Right lobe of liver (tissue), 6 donors: ENCODE measurements at regions not wholly inside any gene's neighbourhood (a gene's known extent, or its start where the extent isn't known, plus 50 kb on each side); places are given as distances from the start of the nearest gene placed in this dataset.
"Not testable (repeated sequence)": the region's sequence is repeated elsewhere in the genome, so short reads cannot be mapped to it uniquely, and the experiment has no call there.

Experiments used
- ATAC-seq, 4 donors: fragments of 200-7000 bp; cut with Tn5 transposase; one replicate each; pipeline ENCODE4 v1.9.1; 2020; ENCODE audit warnings: mild to moderate bottlenecking in 4 of 4, moderate library complexity in 4 of 4
- DNase-seq, 3 donors: peaks; one replicate each; pipeline ENCODE4 v3.0.0-alpha.2; 2020
- H3K27ac ChIP-seq, 3 donors: fragments of 200-600 bp; one replicate each; pipeline ENCODE4 v1.8.0; 2022
- H3K27me3 ChIP-seq, 2 donors: fragments of 200-600 bp; one replicate each; pipeline ENCODE4 v1.8.0; 2022
- H3K36me3 ChIP-seq, 4 donors: fragments of 200-600 bp; sonication (generic) in 1 of 4; one replicate each; pipeline versions ENCODE4 v1.5.1 to v1.8.0; 2017 to 2022; ENCODE audit warnings: control low read depth in 1 of 4
- H3K4me1 ChIP-seq, 4 donors: fragments of 200-600 bp; sonication (generic) in 1 of 4; one replicate each; pipeline versions ENCODE4 v1.5.1 to v1.8.0; 2017 to 2022; ENCODE audit warnings: control low read depth in 1 of 4
- H3K4me3 ChIP-seq, 3 donors: fragments of 200-600 bp; one replicate each; pipeline ENCODE4 v1.8.0; 2022
- H3K9me3 ChIP-seq, 4 donors: fragments of 200-600 bp; sonication (generic) in 1 of 4; one replicate each; pipeline versions ENCODE4 v1.5.1 to v1.8.0; 2017 to 2022; ENCODE audit warnings: control low read depth in 1 of 4
- CTCF ChIP-seq, 4 donors: fragments of 200-600 bp in 3 of 4; fragments of 450-650 bp in 1 of 4; IDR thresholded peaks; one replicate each; pipeline versions ENCODE4 v1.5.1 to v1.8.0; 2016 to 2022; ENCODE audit warnings: antibody characterized with exemption in 4 of 4, mild to moderate bottlenecking in 2 of 4
- POLR2A ChIP-seq: fragments of 450-650 bp; IDR thresholded peaks from one replicate; pipeline ENCODE4 v1.6.1; 2017; ENCODE audit warnings: antibody characterized with exemption, mild to moderate bottlenecking
- WGBS: methylation state at CpG from one replicate; pipeline ENCODE4 v1.1.6; 2018; ENCODE audit warnings: low coverage, low lambda C conversion rate; ENCODE audit not compliant: insufficient coverage; ENCODE audit errors: missing lambda C conversion rate; 5-methylcytosine and 5-hydroxymethylcytosine counted together
- intact Hi-C, 2 donors: fragments of 100-400 bp; cut with DNase I; formaldehyde crosslinking; loops; one replicate each; pipeline versions ENCODE4 v1.11.2 to v1.14.1; 2022
- donor health status: DM: no; HTN: yes; CAD: no.
- donor health status: DM: no; HTN: no; CAD: no.
- donor health status: DM: no; HTN: no; CAD: no.
- donor health status: DM: no; HTN: yes; CAD: no.
- donor health status: DM: no; HTN: yes; CAD: no.

GRCh38 chr3:59503441-59503840 lies 453.6 kb upstream of the CFAP20DC start:
- intact Hi-C loops = no loop called here
- H3K27ac ChIP-seq = no peak overlapping the region
- H3K4me3 ChIP-seq = no peak overlapping the region
- DNase-seq = no peak
- WGBS = 89% methylated on average over 3 of the region's 3 CpGs
- H3K36me3 ChIP-seq = no peaks in the 10 kb centered on the region
- no peaks in the 10 kb centered on the region for H3K4me1 ChIP-seq
- ATAC-seq = no peak
- TF ChIP-seq CTCF (IDR thresholded peaks at IDR 0.05) = no peak
- TF ChIP-seq POLR2A = no peak
- no peaks in the 10 kb centered on the region for H3K27me3 ChIP-seq
- no peaks in the 10 kb centered on the region for H3K9me3 ChIP-seq

DNA sequence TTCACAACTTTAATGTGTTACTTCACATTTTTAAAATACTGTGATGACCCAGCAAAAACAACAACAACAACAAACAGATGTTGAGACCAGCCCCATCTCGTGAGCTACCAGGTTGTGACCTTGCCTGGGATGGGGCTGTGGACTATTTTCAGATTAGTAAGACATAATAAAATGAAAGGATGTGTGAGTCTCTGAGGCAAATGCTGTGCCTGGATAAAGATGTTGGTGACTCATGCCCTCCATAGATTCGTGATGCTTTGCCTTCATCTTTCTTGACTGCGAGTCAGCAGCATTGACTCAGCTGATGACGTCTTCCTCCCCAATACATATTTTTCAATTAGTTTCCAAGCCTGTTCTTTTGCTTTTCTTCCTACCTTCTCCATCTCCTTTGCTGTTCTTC lies 453.0 kb upstream of the CFAP20DC start:
- no peak for ATAC-seq
- 45% methylated on average over 4 of the region's 4 CpGs for WGBS

DNA sequence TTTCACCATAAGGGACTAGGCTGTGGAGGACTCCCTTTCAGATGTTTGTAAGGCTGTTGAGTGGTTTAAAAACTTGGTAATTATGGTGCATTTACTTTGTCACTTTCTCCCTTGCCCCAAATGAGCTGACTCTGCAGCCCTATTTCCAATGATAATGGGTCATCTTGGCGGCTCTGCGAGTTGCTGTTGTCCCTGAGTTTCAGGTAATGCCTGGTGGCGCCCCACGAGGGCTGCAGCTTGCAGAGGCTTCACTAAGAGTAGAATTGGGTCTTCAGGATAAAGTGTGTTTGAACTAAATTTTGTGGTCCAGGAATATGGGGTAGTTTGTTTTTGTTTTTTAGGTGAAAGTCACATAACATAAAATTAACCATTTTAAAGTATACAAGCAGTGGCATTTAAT lies 450.1 kb upstream of the CFAP20DC start:
- Histone ChIP-seq H3K27ac (no peak overlapping the region), H3K27me3 (no peaks in the 10 kb centered on the region), H3K4me1 (no peaks in the 10 kb centered on the region), H3K4me3 (no peak overlapping the region), H3K9me3 (no peaks in the 10 kb centered on the region), H3K36me3 (no peaks in the 10 kb centered on the region)
- no peak for DNase-seq
- intact Hi-C loops = no loop called here
- 65% methylated on average over 4 of the region's 4 CpGs for WGBS
- no peak for ATAC-seq
- TF ChIP-seq POLR2A (no peak), CTCF (IDR thresholded peaks at IDR 0.05) (no peak)

More for the DNA sequence above, 453.0 kb upstream of the CFAP20DC start:
- H3K4me1 ChIP-seq = no peaks in the 10 kb centered on the region
- no peak for DNase-seq
- no peaks in the 10 kb centered on the region for H3K36me3 ChIP-seq
- H3K9me3 ChIP-seq = no peaks in the 10 kb centered on the region
- H3K27me3 ChIP-seq = no peaks in the 10 kb centered on the region
- no peak overlapping the region for H3K27ac ChIP-seq
- TF ChIP-seq POLR2A (no peak), CTCF (IDR thresholded peaks at IDR 0.05) (no peak)
- no peak overlapping the region for H3K4me3 ChIP-seq
- intact Hi-C loops = no loop called here

DNA sequence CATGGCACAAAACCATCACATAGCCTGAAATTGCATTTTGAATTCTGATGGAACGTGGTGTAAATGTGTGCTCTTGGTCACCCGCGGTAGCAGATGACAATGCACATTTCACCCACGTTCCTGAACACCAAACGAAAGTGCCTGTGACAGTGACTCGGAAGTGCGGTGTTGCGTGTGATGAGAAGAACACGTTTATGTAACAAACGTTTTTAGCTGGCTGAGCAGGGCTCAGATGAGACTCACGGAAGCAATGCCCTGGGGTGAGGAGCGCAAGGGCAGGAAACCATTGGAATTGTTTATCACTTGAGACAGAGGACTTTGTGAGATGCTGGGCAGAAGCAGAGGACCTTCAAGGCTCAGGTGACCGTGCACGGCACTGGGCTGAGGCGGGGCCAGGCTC lies 449.2 kb upstream of the CFAP20DC start:
- Histone ChIP-seq H3K36me3 (no peaks in the 10 kb centered on the region), H3K4me1 (no peaks in the 10 kb centered on the region), H3K4me3 (no peak overlapping the region), H3K9me3 (no peaks in the 10 kb centered on the region), H3K27ac (no peak overlapping the region), H3K27me3 (no peaks in the 10 kb centered on the region)
- 69% methylated on average over 10 of the region's 15 CpGs for WGBS
- intact Hi-C loops = no loop called here
- ATAC-seq (no peak), DNase-seq (no peak)
- no peak for TF ChIP-seq CTCF (IDR thresholded peaks at IDR 0.05)

DNA sequence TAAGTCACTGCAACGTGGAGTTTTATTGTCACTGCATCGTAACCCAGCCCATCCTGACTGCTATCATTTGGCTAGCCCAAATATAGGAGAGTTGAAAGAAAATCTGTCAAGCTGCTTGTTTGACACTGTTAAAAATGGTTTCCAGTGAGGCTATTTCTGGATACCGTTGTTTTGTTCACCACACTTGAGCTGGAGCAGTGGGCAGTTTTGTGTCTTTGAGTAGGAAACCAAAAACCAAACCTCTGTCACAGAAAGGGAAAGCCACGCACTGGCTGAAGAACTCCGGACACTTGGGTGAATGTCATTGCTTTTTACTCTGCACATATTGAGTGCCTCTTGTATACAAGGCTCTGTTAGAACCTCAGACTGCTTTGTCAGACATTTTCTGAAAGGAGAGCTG lies 446.4 kb upstream of the CFAP20DC start:
- 83% methylated on average over 5 of the region's 5 CpGs for WGBS
- intact Hi-C loops = no loop called here
- no peaks in the 10 kb centered on the region for H3K4me1 ChIP-seq
- ATAC-seq (no peak), DNase-seq (no peak)
- H3K36me3 ChIP-seq = no peaks in the 10 kb centered on the region
- no peak overlapping the region for H3K27ac ChIP-seq
- TF ChIP-seq CTCF (IDR thresholded peaks at IDR 0.05) = no peak
- no peak for TF ChIP-seq POLR2A
- H3K27me3 ChIP-seq = no peaks in the 10 kb centered on the region
- no peaks in the 10 kb centered on the region for H3K9me3 ChIP-seq
- H3K4me3 ChIP-seq = no peak overlapping the region

GRCh38 chr3:59494969-59495368 lies 445.1 kb upstream of the CFAP20DC start:
- ATAC-seq, H3K36me3 ChIP-seq, intact Hi-C loops, H3K4me1 ChIP-seq, H3K9me3 ChIP-seq, DNase-seq, H3K27me3 ChIP-seq, H3K4me3 ChIP-seq, H3K27ac ChIP-seq: not testable (repeated sequence)
- 73% methylated on average over 1 of the region's 1 CpG for WGBS
